ENCODE measurements at regions not wholly inside any gene's neighbourhood (a gene's known extent, or its start where the extent isn't known, plus 50 kb on each side); places are given as distances from the start of the nearest gene placed in this dataset.

DNA sequence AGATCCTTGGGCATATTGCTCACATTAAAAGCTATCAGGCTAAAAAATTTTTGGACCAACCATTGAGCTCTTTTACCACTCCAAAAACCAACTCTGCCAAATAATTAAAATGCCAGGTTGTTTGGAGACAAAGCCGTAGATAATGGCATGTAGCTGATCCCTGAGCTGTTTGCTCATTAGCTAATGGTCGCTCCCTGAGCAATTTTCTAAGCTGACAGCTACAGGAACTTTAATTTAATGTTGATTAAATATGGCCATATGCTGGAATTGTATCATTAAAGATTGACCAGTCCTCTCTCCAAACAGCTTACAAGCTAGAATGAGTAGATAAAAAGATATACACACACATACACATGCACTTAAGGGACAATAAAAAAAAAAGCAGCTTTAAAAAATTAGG is 216.2 kb upstream of the ARHGAP20 start:
- TF ChIP-seq, protein P1, sequence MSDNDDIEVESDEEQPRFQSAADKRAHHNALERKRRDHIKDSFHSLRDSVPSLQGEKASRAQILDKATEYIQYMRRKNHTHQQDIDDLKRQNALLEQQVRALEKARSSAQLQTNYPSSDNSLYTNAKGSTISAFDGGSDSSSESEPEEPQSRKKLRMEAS (IDR thresholded peaks at IDR 0.05), result no peak
- TF ChIP-seq FOXM1 (IDR thresholded peaks at IDR 0.05; ENCODE audit: borderline replicate concordance, low read depth), result no peak
- TF ChIP-seq YY1 (IDR thresholded peaks at IDR 0.05; ENCODE audit: low read depth), result no peak
- TF ChIP-seq, protein P2, sequence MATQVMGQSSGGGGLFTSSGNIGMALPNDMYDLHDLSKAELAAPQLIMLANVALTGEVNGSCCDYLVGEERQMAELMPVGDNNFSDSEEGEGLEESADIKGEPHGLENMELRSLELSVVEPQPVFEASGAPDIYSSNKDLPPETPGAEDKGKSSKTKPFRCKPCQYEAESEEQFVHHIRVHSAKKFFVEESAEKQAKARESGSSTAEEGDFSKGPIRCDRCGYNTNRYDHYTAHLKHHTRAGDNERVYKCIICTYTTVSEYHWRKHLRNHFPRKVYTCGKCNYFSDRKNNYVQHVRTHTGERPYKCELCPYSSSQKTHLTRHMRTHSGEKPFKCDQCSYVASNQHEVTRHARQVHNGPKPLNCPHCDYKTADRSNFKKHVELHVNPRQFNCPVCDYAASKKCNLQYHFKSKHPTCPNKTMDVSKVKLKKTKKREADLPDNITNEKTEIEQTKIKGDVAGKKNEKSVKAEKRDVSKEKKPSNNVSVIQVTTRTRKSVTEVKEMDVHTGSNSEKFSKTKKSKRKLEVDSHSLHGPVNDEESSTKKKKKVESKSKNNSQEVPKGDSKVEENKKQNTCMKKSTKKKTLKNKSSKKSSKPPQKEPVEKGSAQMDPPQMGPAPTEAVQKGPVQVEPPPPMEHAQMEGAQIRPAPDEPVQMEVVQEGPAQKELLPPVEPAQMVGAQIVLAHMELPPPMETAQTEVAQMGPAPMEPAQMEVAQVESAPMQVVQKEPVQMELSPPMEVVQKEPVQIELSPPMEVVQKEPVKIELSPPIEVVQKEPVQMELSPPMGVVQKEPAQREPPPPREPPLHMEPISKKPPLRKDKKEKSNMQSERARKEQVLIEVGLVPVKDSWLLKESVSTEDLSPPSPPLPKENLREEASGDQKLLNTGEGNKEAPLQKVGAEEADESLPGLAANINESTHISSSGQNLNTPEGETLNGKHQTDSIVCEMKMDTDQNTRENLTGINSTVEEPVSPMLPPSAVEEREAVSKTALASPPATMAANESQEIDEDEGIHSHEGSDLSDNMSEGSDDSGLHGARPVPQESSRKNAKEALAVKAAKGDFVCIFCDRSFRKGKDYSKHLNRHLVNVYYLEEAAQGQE (IDR thresholded peaks at IDR 0.05; ENCODE audit: low read depth), result no peak
- TF ChIP-seq TAF1 (IDR thresholded peaks at IDR 0.05; ENCODE audit: low read depth), result no peak
- no peak for TF ChIP-seq NFIC (IDR thresholded peaks at IDR 0.05)
- no peak for TF ChIP-seq TEAD4 (IDR thresholded peaks at IDR 0.05)

All from Ishikawa (cell line).